ENCODE measurements at regions not wholly inside any gene's neighbourhood (a gene's known extent, or its start where the extent isn't known, plus 50 kb on each side); places are given as distances from the start of the nearest gene placed in this dataset.

- Histone ChIP-seq H3K27me3 (ENCODE audit: control insufficient read depth, insufficient read depth, low read length) (no peaks in the 10 kb centered on the region), H3K4me3 (ENCODE audit: low read length) (no peak overlapping the region), H3K9ac (ENCODE audit: low read length) (no peak overlapping the region), H3K36me3 (ENCODE audit: control insufficient read depth, insufficient read depth, low read length) (no peaks in the 10 kb centered on the region), H3K4me1 (ENCODE audit: control insufficient read depth, insufficient read depth, low read length) (no peaks in the 10 kb centered on the region), H3K9me3 (ENCODE audit: control insufficient read depth, low read length) (no peaks in the 10 kb centered on the region)
Measured at GRCh38 chr1:193310564-193310963, 124.2 kb upstream of the B3GALT2 start.

DNA sequence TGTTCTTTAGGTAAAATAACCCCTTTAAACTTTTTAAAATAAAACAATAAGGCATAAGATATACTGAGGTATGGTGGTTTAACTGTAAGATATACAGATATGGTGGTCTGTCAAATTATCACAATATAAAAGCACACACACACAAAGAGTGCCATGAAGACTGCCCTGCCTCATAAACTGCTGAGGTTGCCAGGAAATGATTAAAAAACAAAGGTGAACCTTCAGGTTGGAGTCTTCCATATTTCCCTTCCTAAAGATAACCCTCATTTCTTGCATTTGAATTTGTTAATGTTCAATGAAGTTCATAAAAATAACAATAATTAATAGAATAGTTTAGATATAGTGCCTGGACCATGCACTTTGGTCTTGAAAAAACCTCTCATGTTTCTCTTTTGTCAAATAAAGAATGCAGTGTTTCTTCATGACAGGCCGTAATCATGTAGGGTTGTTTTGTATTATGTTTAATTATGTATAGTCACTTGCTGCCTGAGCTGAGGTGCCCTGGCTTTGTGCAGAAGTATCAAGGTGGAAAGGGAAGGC is 123.6 kb upstream of the B3GALT2 start:
- no peak overlapping the region for H3K4me3 ChIP-seq (ENCODE audit: low read length)
- no peaks in the 10 kb centered on the region for H3K4me1 ChIP-seq (ENCODE audit: control insufficient read depth, insufficient read depth, low read length)
- H3K9ac ChIP-seq (ENCODE audit: low read length): no peak overlapping the region
- no peaks in the 10 kb centered on the region for H3K27me3 ChIP-seq (ENCODE audit: control insufficient read depth, insufficient read depth, low read length)
- H3K9me3 ChIP-seq (ENCODE audit: control insufficient read depth, low read length): no peaks in the 10 kb centered on the region
- no peaks in the 10 kb centered on the region for H3K36me3 ChIP-seq (ENCODE audit: control insufficient read depth, insufficient read depth, low read length)

DNA sequence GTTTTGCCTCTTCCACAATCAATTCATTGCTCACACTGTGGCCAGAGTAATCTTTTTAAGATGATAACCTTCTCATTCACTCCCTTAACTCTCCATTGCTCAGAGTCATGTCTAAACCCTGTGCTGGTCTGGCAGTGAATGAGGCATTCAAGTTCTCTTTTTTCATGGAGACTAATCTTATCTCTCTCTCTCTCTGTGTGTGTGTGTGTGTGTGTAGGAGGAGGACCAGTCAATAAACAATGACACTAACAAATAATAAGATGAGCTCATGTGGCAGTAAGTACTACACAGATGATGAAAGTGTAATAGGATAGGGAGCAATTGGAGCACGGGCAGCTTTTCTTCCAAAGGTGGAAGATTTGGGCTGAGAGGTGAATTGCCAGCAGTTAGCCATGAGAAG is 122.0 kb upstream of the B3GALT2 start:
- Histone ChIP-seq H3K4me3 (ENCODE audit: low read length) (no peak overlapping the region), H3K9me3 (ENCODE audit: control insufficient read depth, low read length) (no peaks in the 10 kb centered on the region), H3K36me3 (ENCODE audit: control insufficient read depth, insufficient read depth, low read length) (no peaks in the 10 kb centered on the region), H3K4me1 (ENCODE audit: control insufficient read depth, insufficient read depth, low read length) (no peaks in the 10 kb centered on the region), H3K27me3 (ENCODE audit: control insufficient read depth, insufficient read depth, low read length) (no peaks in the 10 kb centered on the region), H3K9ac (ENCODE audit: low read length) (no peak overlapping the region)

DNA sequence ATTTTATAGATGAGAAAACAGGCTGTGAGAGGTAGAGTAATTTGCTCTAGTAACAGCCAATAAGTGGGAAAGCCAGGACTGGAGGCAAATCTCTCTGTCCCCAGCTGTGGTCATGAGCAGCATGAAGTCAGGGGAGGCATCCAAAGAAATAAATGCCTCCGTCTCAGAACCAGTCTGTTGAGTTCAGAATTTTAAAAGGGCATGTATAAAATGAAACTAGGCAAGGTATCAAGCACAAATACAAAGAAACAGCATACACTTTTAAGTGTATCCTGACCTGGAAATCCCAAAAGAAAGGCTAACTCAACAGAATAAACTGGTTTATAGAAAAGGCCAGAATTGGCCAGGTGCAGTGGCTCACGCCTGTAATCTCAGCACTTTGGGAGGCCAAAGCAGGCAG is 120.0 kb upstream of the B3GALT2 start:
- Histone ChIP-seq H3K36me3 (ENCODE audit: control insufficient read depth, insufficient read depth, low read length) (no peaks in the 10 kb centered on the region), H3K9me3 (ENCODE audit: control insufficient read depth, low read length) (no peaks in the 10 kb centered on the region), H3K4me1 (ENCODE audit: control insufficient read depth, insufficient read depth, low read length) (no peaks in the 10 kb centered on the region), H3K27me3 (ENCODE audit: control insufficient read depth, insufficient read depth, low read length) (no peaks in the 10 kb centered on the region), H3K9ac (ENCODE audit: low read length) (no peak overlapping the region), H3K4me3 (ENCODE audit: low read length) (no peak overlapping the region)
